Panc1 (cell line): ENCODE measurements at regions not wholly inside any gene's neighbourhood (a gene's known extent, or its start where the extent isn't known, plus 50 kb on each side); places are given as distances from the start of the nearest gene placed in this dataset.
"Not testable (repeated sequence)": the region's sequence is repeated elsewhere in the genome, so short reads cannot be mapped to it uniquely, and the experiment has no call there.

Experiments used
- ATAC-seq: fragments of 200-7000 bp; cut with Tn5 transposase; 2 replicates; pipeline ENCODE4 v1.9.1; 2020; ENCODE audit warnings: mild to moderate bottlenecking, moderate library complexity
- BruUV-seq: library from RNA; stranded (reverse); fragments of 400-500 nt; replicated peaks from 2 replicates; lab custom pipeline; 2021; lab: Mats Ljungman, UMichigan
- CTCF ChIA-PET: fragments of 300-600 bp; sonication (Branson Sonifier 250); formaldehyde crosslinking; loops from one replicate; lab custom pipeline; 2022; ENCODE audit warnings: antibody characterized with exemption; lab: Charles Lee
- POLR2A ChIA-PET: fragments of 300-600 bp; sonication (Branson Sonifier 250); formaldehyde crosslinking; loops from one replicate; lab custom pipeline; 2022; ENCODE audit warnings: antibody characterized with exemption; lab: Charles Lee
- DNase-seq: peaks from one replicate; pipeline ENCODE4 v3.0.0-alpha.2; 2010; ENCODE audit warnings: low read depth, low spot score
- H3K27ac ChIP-seq: 2 replicates; pipeline ENCODE4 v1.5.1; 2011; ENCODE audit warnings: mild to moderate bottlenecking, low read length, inconsistent platforms
- H3K27me3 ChIP-seq: fragments of 200-500 bp; sonication (Bioruptor generic); 2 replicates; pipeline ENCODE4 v1.6.0; 2014; ENCODE audit warnings: low read length, inconsistent platforms; ENCODE audit not compliant: control insufficient read depth, insufficient read depth
- H3K36me3 ChIP-seq: fragments of 200-500 bp; sonication (Bioruptor generic); 2 replicates; pipeline ENCODE4 v1.5.1; 2014; ENCODE audit warnings: inconsistent platforms, mild to moderate bottlenecking, low read length, moderate library complexity; ENCODE audit not compliant: control insufficient read depth, insufficient read depth
- H3K4me1 ChIP-seq: 2 replicates; pipeline ENCODE4 v1.5.1; 2011; ENCODE audit warnings: inconsistent platforms, mild to moderate bottlenecking, low read length, moderate library complexity; ENCODE audit not compliant: control insufficient read depth, insufficient read depth
- H3K4me3 ChIP-seq, 2 experiments: 2 replicates each; pipeline ENCODE4 v1.5.1; 2011 to 2012; ENCODE audit warnings: low read depth in 2 of 2, low read length in 2 of 2, mild to moderate bottlenecking in 2 of 2, inconsistent platforms in 1 of 2, moderate library complexity in 1 of 2
- H3K9me3 ChIP-seq: fragments of 200-500 bp; sonication (Bioruptor generic); 2 replicates; pipeline ENCODE4 v1.5.1; 2014; ENCODE audit warnings: low read depth, mild to moderate bottlenecking, inconsistent platforms, low read length, moderate library complexity; ENCODE audit not compliant: control insufficient read depth, insufficient read depth
- POLR2AphosphoS5 ChIP-seq: IDR thresholded peaks from 2 replicates; pipeline ENCODE4 v1.6.1; 2012; ENCODE audit warnings: mild to moderate bottlenecking, low read depth, low read length, moderate library complexity
- REST ChIP-seq, 2 experiments: IDR thresholded peaks; 2 replicates each; pipeline ENCODE4 v1.6.1; 2011 to 2012; ENCODE audit warnings: low read depth in 2 of 2, control low read depth in 1 of 2, low read length in 1 of 2, mild to moderate bottlenecking in 1 of 2, moderate library complexity in 1 of 2; ENCODE audit not compliant: insufficient read depth in 1 of 2
- SIN3A ChIP-seq: IDR thresholded peaks from 2 replicates; pipeline ENCODE4 v1.6.1; 2012; ENCODE audit warnings: low read depth, mild to moderate bottlenecking, low read length, moderate library complexity, borderline replicate concordance; ENCODE audit not compliant: insufficient read depth
- TCF7L2 ChIP-seq: IDR thresholded peaks from 2 replicates; pipeline ENCODE4 v1.6.1; 2011; ENCODE audit warnings: mild to moderate bottlenecking, low read depth, low read length, inconsistent platforms
- in situ Hi-C: cut with HindIII; loops from 2 replicates; pipeline ENCODE4 v1.10.0; 2016; ENCODE audit warnings: low sequenced_read_pairs, low pct_unique_long_range_greater_than_20kb
- intact Hi-C: fragments of 100-400 bp; cut with micrococcal nuclease; formaldehyde crosslinking; loops from one replicate; pipeline ENCODE4 v1.10.0; 2022; ENCODE audit not compliant: unreplicated experiment
- TF ChIP-seq, protein P1 (sequence below): fragments of 450-650 bp; IDR thresholded peaks from 2 replicates; pipeline ENCODE4 v1.5.1; 2017; ENCODE audit warnings: mild to moderate bottlenecking

DNA sequence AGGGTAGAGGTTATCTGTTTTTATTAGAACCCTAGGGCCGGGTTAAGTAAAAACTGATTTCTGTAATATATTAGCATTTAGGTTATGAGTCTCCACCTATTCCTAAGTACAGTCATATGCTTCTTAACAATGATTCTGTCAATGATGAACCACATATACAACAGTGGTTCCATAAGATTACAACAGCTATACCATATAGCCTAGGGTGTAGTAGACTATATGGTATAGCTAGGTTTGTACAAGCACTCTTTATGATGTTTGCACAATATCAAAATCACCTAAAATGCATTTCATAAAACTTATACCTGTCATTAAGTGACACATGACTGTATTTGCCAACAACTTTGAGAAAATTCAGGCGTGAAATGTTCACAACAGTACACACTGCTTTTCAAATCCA, 110.6 kb downstream of the RPL10L start:
- Histone ChIP-seq H3K4me1 (no peaks in the 10 kb centered on the region), H3K27ac (no peak overlapping the region), H3K36me3 (no peaks in the 10 kb centered on the region), H3K27me3 (no peaks in the 10 kb centered on the region), H3K9me3 (no peaks in the 10 kb centered on the region), H3K4me3 (no peak overlapping the region)
- in situ Hi-C loops = no loop called here
- TF ChIP-seq SIN3A (no peak), POLR2AphosphoS5 (no peak), TCF7L2 (no peak), REST (IDR thresholded peaks at IDR 0.05; ENCODE audit: insufficient read depth in 1 of 2, low read depth in 2 of 2, low read length in 1 of 2) (no peak)
- TF ChIP-seq, protein P1, sequence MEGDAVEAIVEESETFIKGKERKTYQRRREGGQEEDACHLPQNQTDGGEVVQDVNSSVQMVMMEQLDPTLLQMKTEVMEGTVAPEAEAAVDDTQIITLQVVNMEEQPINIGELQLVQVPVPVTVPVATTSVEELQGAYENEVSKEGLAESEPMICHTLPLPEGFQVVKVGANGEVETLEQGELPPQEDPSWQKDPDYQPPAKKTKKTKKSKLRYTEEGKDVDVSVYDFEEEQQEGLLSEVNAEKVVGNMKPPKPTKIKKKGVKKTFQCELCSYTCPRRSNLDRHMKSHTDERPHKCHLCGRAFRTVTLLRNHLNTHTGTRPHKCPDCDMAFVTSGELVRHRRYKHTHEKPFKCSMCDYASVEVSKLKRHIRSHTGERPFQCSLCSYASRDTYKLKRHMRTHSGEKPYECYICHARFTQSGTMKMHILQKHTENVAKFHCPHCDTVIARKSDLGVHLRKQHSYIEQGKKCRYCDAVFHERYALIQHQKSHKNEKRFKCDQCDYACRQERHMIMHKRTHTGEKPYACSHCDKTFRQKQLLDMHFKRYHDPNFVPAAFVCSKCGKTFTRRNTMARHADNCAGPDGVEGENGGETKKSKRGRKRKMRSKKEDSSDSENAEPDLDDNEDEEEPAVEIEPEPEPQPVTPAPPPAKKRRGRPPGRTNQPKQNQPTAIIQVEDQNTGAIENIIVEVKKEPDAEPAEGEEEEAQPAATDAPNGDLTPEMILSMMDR = no peak
- ATAC-seq (no peak), DNase-seq (no peak)
- POLR2A ChIA-PET = no interaction called here
- intact Hi-C loops = no loop called here
- CTCF ChIA-PET = no interaction called here
- BruUV-seq = no TSS peak

GRCh38 chr14:46519121-46519520, 132.5 kb downstream of the RPL10L start:
- ATAC-seq (no peak), DNase-seq (no peak)
- intact Hi-C loops = no loop called here
- ChIA-PET CTCF (no interaction called here), POLR2A (no interaction called here)
- Histone ChIP-seq H3K27ac (no peak overlapping the region), H3K36me3 (no peaks in the 10 kb centered on the region), H3K4me3 (no peak overlapping the region), H3K27me3 (no peaks in the 10 kb centered on the region), H3K4me1 (no peaks in the 10 kb centered on the region), H3K9me3 (no peaks in the 10 kb centered on the region)
- TF ChIP-seq POLR2AphosphoS5 (no peak), REST (IDR thresholded peaks at IDR 0.05; ENCODE audit: insufficient read depth in 1 of 2, low read depth in 2 of 2, low read length in 1 of 2) (no peak), TCF7L2 (no peak), SIN3A (no peak)
- TF ChIP-seq, protein P1 = no peak
- in situ Hi-C loops = no loop called here
- no TSS peak for BruUV-seq

GRCh38 chr14:46508752-46509151, 142.8 kb downstream of the RPL10L start:
- CTCF ChIA-PET, H3K36me3 ChIP-seq, intact Hi-C loops, H3K4me3 ChIP-seq, H3K4me1 ChIP-seq, H3K9me3 ChIP-seq, DNase-seq, in situ Hi-C loops, H3K27me3 ChIP-seq, POLR2A ChIA-PET, BruUV-seq, H3K27ac ChIP-seq, ATAC-seq: not testable (repeated sequence)
